ENCODE measurements at regions not wholly inside any gene's neighbourhood (a gene's known extent, or its start where the extent isn't known, plus 50 kb on each side); places are given as distances from the start of the nearest gene placed in this dataset.

DNA sequence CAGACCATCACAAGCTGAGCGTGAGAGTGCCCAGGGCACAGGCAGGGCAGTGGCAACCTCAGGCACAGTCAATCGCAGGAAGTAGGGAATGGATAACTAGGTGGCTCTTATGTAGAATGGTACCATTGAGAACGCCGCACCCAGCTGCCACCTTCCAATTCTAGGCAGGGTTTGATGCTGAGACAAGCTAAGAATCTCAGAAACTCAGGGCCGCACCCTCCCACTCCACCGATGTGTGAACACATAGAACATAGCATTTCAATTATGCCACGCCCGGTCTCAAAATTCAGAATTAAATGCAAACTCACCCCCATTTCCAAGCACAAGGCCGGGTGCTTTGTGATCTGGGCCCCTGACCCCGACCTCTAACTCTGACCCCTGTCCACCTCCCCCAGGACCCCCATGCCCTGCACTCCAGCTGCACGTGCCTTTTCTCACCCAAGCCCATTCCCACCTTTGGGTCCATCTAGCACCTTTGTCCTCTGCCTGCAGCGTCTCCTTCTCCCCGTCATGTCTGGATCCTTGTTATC is 178.4 kb downstream of the C16orf95 start:
- TF ChIP-seq, protein P1, sequence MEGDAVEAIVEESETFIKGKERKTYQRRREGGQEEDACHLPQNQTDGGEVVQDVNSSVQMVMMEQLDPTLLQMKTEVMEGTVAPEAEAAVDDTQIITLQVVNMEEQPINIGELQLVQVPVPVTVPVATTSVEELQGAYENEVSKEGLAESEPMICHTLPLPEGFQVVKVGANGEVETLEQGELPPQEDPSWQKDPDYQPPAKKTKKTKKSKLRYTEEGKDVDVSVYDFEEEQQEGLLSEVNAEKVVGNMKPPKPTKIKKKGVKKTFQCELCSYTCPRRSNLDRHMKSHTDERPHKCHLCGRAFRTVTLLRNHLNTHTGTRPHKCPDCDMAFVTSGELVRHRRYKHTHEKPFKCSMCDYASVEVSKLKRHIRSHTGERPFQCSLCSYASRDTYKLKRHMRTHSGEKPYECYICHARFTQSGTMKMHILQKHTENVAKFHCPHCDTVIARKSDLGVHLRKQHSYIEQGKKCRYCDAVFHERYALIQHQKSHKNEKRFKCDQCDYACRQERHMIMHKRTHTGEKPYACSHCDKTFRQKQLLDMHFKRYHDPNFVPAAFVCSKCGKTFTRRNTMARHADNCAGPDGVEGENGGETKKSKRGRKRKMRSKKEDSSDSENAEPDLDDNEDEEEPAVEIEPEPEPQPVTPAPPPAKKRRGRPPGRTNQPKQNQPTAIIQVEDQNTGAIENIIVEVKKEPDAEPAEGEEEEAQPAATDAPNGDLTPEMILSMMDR (IDR thresholded peaks at IDR 0.05): no peak
- no peak for TF ChIP-seq POLR2AphosphoS5 (IDR thresholded peaks at IDR 0.05; ENCODE audit: insufficient read depth in 1 of 2, low read depth in 1 of 2)
- TF ChIP-seq POLR2A (IDR thresholded peaks at IDR 0.05): no peak

Measured in vagina (tissue), 2 donors.